ENCODE measurements at regions not wholly inside any gene's neighbourhood (a gene's known extent, or its start where the extent isn't known, plus 50 kb on each side); places are given as distances from the start of the nearest gene placed in this dataset.

DNA sequence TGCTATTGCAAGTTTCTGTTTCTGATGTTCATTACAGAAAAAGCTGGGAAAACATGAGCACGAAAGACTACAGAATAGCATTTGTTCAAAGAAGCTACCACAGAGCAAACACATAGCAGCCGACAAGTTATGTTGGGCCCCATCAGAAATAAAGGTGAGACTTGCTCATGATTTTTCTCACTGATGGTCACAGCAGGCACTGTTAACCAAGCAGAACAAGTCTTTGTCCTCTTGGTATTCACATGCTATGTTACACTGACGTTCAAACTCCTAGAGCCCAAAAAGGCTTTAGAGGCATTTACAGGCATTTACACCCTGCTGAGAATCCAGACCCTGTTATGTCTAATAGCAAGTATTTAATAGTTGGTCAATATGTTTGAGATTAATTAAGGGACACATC is 235.0 kb upstream of the HNMT start:
- no peaks in the 10 kb centered on the region for H3K4me1 Mint-ChIP-seq
- H3K27me3 Mint-ChIP-seq, result no peaks in the 10 kb centered on the region
- no peaks in the 10 kb centered on the region for H3K36me3 Mint-ChIP-seq (ENCODE audit: low read depth)
- no peak for ATAC-seq (replicated peaks)
- H3K9me3 Mint-ChIP-seq, result peaks cover 7% of the 10 kb centered on the region
- H3K27ac Mint-ChIP-seq, result no peak overlapping the region
- no peak overlapping the region for H3K4me3 Mint-ChIP-seq

DNA sequence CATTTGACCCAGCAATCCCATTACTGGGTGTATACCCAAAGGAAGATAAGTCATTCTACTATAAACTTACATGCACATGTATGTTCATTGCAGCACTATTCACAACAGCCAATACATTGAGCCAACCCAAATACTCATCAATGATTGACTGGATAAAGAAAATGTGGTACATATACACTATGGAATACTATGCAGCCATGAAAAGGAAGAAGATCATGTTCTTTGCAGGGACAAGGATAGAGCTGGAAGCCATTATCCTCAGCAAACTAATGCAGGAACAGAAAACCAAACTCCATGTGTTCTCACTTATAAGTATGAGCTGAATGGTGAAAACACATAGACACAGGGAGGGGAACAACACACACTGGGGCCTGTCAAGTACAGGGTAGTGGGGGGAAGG is 226.7 kb upstream of the HNMT start:
- Mint-ChIP-seq H3K27ac (no peak overlapping the region), H3K4me3 (no peak overlapping the region), H3K36me3 (ENCODE audit: low read depth) (no peaks in the 10 kb centered on the region), H3K27me3 (no peaks in the 10 kb centered on the region), H3K4me1 (no peaks in the 10 kb centered on the region), H3K9me3 (peaks cover 8% of the 10 kb centered on the region)
- no peak for ATAC-seq (replicated peaks)

DNA sequence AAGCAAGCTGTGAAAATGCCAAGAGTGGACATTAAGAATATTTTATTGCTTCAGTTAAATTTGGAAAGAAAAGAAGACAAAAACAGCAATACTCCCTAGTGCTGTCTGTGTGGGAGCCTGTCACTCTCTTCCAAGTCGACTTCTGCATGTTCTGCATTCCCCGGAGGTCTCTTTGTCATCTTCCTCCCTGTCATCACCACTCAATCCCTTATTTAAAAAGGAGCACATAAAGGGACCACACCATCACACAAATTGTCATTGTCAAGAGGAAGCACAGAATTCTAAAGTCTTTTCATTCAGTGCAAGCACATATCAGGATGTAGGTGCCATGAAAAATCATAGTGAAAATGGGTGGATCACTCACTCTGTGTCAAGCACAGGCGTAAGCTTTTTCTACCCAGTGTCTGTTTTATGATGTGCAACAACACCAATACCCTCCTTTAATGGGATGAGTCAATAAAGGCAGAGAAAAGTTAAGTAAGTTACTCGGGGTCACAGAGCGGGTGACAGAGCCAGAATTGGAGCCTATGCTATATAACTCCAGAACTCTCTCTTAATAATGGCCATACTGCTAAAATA is 222.4 kb upstream of the HNMT start:
- Mint-ChIP-seq H3K4me3 (no peak overlapping the region), H3K27me3 (no peaks in the 10 kb centered on the region), H3K36me3 (ENCODE audit: low read depth) (no peaks in the 10 kb centered on the region), H3K27ac (no peak overlapping the region), H3K9me3 (no peaks in the 10 kb centered on the region), H3K4me1 (no peaks in the 10 kb centered on the region)
- no peak for ATAC-seq (replicated peaks)

- Mint-ChIP-seq H3K4me3 (no peak overlapping the region), H3K27ac (no peak overlapping the region), H3K36me3 (ENCODE audit: low read depth) (no peaks in the 10 kb centered on the region)
These were observed 216.8 kb upstream of the HNMT start for GRCh38 chr2:137747509-137747908.

DNA sequence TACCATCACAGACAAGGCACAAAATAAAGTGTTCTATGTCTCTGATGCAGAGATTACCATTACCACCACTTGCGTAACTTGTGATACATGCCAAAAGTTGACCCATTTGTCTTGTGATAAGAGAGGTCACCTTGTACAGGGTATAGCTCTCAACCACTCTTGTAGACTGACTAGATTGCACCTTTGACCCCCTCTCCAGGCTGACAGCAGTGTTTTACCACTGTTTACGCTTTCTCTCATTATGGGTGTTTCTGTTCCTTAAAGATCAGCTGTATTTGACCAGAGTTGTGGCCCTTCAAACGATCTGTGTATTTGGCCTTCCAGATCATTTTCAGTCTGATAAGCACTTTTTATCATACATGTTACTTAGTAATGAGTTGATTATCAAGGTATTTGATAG is 215.7 kb upstream of the HNMT start:
- H3K27ac Mint-ChIP-seq, result no peak overlapping the region
- H3K27me3 Mint-ChIP-seq, result no peaks in the 10 kb centered on the region
- H3K4me1 Mint-ChIP-seq, result no peaks in the 10 kb centered on the region
- ATAC-seq (replicated peaks), result no peak
- H3K36me3 Mint-ChIP-seq (ENCODE audit: low read depth), result no peaks in the 10 kb centered on the region
- H3K4me3 Mint-ChIP-seq, result no peak overlapping the region
- peaks cover 3% of the 10 kb centered on the region for H3K9me3 Mint-ChIP-seq

More at GRCh38 chr2:137747509-137747908, 216.8 kb upstream of the HNMT start:
- peaks cover 3% of the 10 kb centered on the region for H3K9me3 Mint-ChIP-seq
- ATAC-seq (replicated peaks), result no peak
- no peaks in the 10 kb centered on the region for H3K4me1 Mint-ChIP-seq
- H3K27me3 Mint-ChIP-seq, result no peaks in the 10 kb centered on the region

DNA sequence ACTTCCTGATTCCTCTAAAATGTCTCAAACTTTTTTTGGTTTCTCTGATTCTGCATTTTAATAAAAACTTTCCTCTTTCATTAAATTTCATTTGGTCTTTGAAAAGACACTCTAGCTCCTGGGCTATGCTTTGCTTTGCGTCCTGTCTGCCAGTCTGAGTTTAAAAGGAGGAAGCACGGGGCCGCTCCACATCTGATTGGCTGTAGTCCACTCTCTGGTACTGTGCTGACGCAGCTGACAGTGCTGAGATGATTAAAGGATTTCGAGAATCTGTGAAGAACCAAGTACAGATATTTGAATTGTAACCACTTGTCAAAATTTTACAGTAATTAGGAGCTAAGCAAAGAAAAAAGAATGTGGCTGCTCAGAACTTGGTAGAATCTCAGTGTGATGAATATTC is 199.6 kb upstream of the HNMT start:
- Mint-ChIP-seq H3K36me3 (ENCODE audit: low read depth) (no peaks in the 10 kb centered on the region), H3K4me3 (no peak overlapping the region), H3K4me1 (no peaks in the 10 kb centered on the region), H3K9me3 (no peaks in the 10 kb centered on the region), H3K27me3 (no peaks in the 10 kb centered on the region), H3K27ac (no peak overlapping the region)
- no peak for ATAC-seq (replicated peaks)

DNA sequence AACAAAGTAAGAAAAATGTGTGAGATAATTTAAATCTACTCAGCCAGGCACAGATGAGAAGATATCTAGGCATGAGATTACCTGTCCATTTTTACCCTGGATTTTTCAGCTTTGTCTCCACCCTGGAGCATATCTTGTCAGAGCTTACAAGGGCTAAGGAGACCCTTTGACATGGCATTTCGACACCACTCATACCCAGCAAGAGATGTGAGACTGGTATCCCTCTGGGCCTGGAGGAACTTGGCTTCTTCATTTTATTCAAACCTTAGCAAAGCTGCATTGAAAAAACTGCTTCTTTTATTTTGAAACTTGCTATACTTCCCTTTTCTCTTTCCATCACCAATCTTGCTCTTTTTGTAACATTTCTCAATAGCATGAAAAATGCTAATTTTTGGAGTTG is 194.9 kb upstream of the HNMT start:
- ATAC-seq (replicated peaks), result no peak
- H3K9me3 Mint-ChIP-seq, result no peaks in the 10 kb centered on the region
- no peak overlapping the region for H3K27ac Mint-ChIP-seq
- no peaks in the 10 kb centered on the region for H3K27me3 Mint-ChIP-seq
- no peaks in the 10 kb centered on the region for H3K36me3 Mint-ChIP-seq (ENCODE audit: low read depth)
- no peak overlapping the region for H3K4me3 Mint-ChIP-seq
- H3K4me1 Mint-ChIP-seq, result no peaks in the 10 kb centered on the region

DNA sequence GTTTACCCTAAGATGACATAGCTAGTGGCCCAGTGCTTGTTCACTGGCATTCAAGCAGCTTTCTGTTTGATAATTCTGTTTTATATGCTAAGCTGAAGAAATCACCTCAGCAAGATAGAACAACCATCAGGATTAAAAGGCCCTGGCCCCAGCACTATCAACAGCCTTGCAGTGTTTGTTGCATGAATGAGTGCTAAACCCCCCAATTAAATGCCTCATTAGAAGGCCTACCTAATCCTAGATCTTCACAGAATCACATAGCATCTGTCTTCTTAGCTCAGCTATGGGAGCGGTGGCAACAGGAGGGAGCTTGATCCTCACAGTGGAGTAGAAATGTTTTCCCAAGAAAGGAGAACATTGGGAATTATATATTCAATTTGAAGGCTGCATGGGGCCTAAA is 194.1 kb upstream of the HNMT start:
- no peaks in the 10 kb centered on the region for H3K27me3 Mint-ChIP-seq
- H3K4me3 Mint-ChIP-seq, result no peak overlapping the region
- no peaks in the 10 kb centered on the region for H3K36me3 Mint-ChIP-seq (ENCODE audit: low read depth)
- H3K27ac Mint-ChIP-seq, result no peak overlapping the region
- ATAC-seq (replicated peaks), result no peak
- no peaks in the 10 kb centered on the region for H3K9me3 Mint-ChIP-seq
- no peaks in the 10 kb centered on the region for H3K4me1 Mint-ChIP-seq

- Mint-ChIP-seq H3K27me3 (no peaks in the 10 kb centered on the region), H3K4me3 (no peak overlapping the region), H3K9me3 (no peaks in the 10 kb centered on the region), H3K36me3 (ENCODE audit: low read depth) (no peaks in the 10 kb centered on the region), H3K4me1 (no peaks in the 10 kb centered on the region), H3K27ac (no peak overlapping the region)
- no peak for ATAC-seq (replicated peaks)
These were observed 193.2 kb upstream of the HNMT start for GRCh38 chr2:137771064-137771463.

GRCh38 chr2:137772451-137772850 is 191.8 kb upstream of the HNMT start:
- ATAC-seq (replicated peaks), result no peak
- Mint-ChIP-seq H3K9me3 (no peaks in the 10 kb centered on the region), H3K27me3 (no peaks in the 10 kb centered on the region), H3K4me3 (no peak overlapping the region), H3K4me1 (no peaks in the 10 kb centered on the region), H3K36me3 (ENCODE audit: low read depth) (no peaks in the 10 kb centered on the region), H3K27ac (no peak overlapping the region)

GRCh38 chr2:137775529-137775928 is 188.7 kb upstream of the HNMT start:
- Mint-ChIP-seq H3K27ac (no peak overlapping the region), H3K4me3 (no peak overlapping the region), H3K4me1 (no peaks in the 10 kb centered on the region), H3K9me3 (no peaks in the 10 kb centered on the region), H3K36me3 (ENCODE audit: low read depth) (no peaks in the 10 kb centered on the region), H3K27me3 (no peaks in the 10 kb centered on the region)
- ATAC-seq (replicated peaks), result no peak

DNA sequence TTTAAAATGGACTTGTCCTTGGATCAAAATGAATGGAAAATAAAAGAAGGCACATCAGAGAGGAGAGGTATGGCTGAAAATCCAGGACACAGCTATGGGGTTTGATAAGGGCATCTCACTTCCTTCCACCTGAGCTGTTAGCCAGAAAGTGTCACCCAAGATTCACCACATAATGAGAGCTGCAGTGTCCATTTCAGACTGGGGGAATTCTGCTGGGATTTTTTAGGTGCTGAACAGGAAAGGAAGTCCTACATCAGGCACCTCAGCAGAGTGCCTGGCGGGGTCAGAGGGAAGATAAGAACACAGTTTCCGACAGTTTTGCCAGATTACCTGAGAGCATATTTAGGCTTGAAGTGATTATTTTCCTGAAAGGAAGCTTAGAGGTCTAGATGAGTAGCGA is 187.6 kb upstream of the HNMT start:
- H3K27ac Mint-ChIP-seq, result no peak overlapping the region
- no peaks in the 10 kb centered on the region for H3K36me3 Mint-ChIP-seq (ENCODE audit: low read depth)
- H3K4me1 Mint-ChIP-seq, result no peaks in the 10 kb centered on the region
- H3K4me3 Mint-ChIP-seq, result no peak overlapping the region
- H3K27me3 Mint-ChIP-seq, result no peaks in the 10 kb centered on the region
- H3K9me3 Mint-ChIP-seq, result no peaks in the 10 kb centered on the region
- no peak for ATAC-seq (replicated peaks)

- no peak overlapping the region for H3K4me3 Mint-ChIP-seq
- ATAC-seq (replicated peaks), result no peak
- H3K36me3 Mint-ChIP-seq (ENCODE audit: low read depth), result no peaks in the 10 kb centered on the region
- peaks cover 4% of the 10 kb centered on the region for H3K9me3 Mint-ChIP-seq
- no peaks in the 10 kb centered on the region for H3K27me3 Mint-ChIP-seq
- no peaks in the 10 kb centered on the region for H3K4me1 Mint-ChIP-seq
- H3K27ac Mint-ChIP-seq, result no peak overlapping the region
These were observed 166.6 kb upstream of the HNMT start for GRCh38 chr2:137797641-137798040.

DNA sequence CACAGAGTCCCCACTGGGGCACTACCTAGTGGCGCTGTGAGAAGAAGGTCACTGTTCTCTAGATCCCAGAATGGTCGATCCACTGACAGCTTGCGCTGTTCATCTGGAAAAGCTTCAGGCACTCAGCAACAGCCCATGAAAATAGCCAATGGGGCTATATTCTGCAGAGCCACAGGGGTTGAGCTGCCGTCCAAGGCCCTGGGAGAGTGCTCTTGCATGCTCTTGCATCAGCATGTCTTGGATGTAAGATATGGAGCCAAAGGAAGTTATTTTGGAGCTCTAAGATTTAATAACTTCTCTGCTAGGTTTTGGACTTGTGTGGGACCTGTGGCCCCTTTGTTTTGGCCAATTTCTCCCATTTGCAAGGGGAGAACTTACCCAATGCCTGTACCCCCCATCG is 164.7 kb upstream of the HNMT start:
- H3K36me3 Mint-ChIP-seq (ENCODE audit: low read depth), result no peaks in the 10 kb centered on the region
- no peak overlapping the region for H3K4me3 Mint-ChIP-seq
- no peak for ATAC-seq (replicated peaks)
- no peaks in the 10 kb centered on the region for H3K4me1 Mint-ChIP-seq
- no peak overlapping the region for H3K27ac Mint-ChIP-seq
- peaks cover 4% of the 10 kb centered on the region for H3K9me3 Mint-ChIP-seq
- H3K27me3 Mint-ChIP-seq, result no peaks in the 10 kb centered on the region

DNA sequence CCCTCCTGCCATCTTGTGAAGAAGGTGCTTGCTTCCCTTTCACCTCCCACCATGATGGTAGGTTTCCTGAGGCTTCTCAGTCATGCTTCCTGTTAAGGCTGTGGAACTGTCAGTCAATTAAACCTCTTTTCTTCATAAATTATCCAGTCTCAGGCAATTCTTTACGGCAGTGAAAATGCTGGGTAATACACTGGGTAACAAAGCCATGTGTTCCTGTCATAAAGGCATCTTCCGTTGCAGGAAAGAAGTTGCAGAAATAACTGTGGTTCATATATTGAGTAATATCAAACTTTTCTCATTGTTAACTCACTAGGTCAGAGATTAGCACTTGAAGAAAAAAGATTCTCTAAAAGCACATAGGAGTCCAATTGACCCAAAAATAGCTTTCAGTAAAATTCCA is 163.9 kb upstream of the HNMT start:
- Mint-ChIP-seq H3K27ac (no peak overlapping the region), H3K36me3 (ENCODE audit: low read depth) (no peaks in the 10 kb centered on the region), H3K27me3 (no peaks in the 10 kb centered on the region), H3K4me3 (no peak overlapping the region), H3K4me1 (no peaks in the 10 kb centered on the region), H3K9me3 (peaks cover 4% of the 10 kb centered on the region)
- no peak for ATAC-seq (replicated peaks)

DNA sequence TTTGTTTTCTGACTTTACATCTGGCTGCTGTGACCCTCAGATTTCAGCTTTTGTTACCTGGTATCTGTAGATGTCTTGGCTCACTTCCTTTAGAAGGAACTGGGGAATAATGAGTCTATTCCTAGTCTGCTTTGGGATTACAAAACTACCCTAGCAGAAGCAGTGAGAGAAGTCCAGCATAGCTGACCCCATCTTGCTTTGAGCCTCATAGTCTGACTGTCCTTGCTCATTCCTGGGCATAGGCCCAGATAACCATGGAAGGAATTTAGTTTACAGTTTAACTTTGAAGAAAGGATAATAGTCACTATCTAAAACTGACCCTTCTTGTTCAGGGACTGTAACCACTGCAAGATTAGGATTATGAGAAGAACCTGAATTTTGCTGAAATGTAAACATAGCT is 163.0 kb upstream of the HNMT start:
- ATAC-seq (replicated peaks), result no peak
- Mint-ChIP-seq H3K36me3 (ENCODE audit: low read depth) (no peaks in the 10 kb centered on the region), H3K27ac (no peak overlapping the region), H3K4me1 (no peaks in the 10 kb centered on the region), H3K4me3 (no peak overlapping the region), H3K9me3 (peaks cover 4% of the 10 kb centered on the region), H3K27me3 (no peaks in the 10 kb centered on the region)

All from activated T-helper 17 cell treated with anti-CD3 and anti-CD28 coated beads, Interleukin-2, amount 50 U/mL, for 72 hours (primary cell).